ENCODE measurements at regions not wholly inside any gene's neighbourhood (a gene's known extent, or its start where the extent isn't known, plus 50 kb on each side); places are given as distances from the start of the nearest gene placed in this dataset.

- H3K27ac ChIP-seq = no peak overlapping the region
- DNase-seq = no peak
- intact Hi-C loops (cut with DNase I) = no loop called here
- 18 to 55% methylated on average over 1 of the region's 1 CpG for WGBS, 2 donors
- no peak overlapping the region for H3K4me3 ChIP-seq
- no peaks in the 10 kb centered on the region for H3K4me1 ChIP-seq
- no peaks in the 10 kb centered on the region for H3K9me3 ChIP-seq
- TF ChIP-seq, protein P1, sequence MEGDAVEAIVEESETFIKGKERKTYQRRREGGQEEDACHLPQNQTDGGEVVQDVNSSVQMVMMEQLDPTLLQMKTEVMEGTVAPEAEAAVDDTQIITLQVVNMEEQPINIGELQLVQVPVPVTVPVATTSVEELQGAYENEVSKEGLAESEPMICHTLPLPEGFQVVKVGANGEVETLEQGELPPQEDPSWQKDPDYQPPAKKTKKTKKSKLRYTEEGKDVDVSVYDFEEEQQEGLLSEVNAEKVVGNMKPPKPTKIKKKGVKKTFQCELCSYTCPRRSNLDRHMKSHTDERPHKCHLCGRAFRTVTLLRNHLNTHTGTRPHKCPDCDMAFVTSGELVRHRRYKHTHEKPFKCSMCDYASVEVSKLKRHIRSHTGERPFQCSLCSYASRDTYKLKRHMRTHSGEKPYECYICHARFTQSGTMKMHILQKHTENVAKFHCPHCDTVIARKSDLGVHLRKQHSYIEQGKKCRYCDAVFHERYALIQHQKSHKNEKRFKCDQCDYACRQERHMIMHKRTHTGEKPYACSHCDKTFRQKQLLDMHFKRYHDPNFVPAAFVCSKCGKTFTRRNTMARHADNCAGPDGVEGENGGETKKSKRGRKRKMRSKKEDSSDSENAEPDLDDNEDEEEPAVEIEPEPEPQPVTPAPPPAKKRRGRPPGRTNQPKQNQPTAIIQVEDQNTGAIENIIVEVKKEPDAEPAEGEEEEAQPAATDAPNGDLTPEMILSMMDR (IDR thresholded peaks at IDR 0.05) = no peak
- TF ChIP-seq POLR2A (IDR thresholded peaks at IDR 0.05) = no peak
- no peaks in the 10 kb centered on the region for H3K36me3 ChIP-seq
- no peaks in the 10 kb centered on the region for H3K27me3 ChIP-seq
Observed at GRCh38 chr9:99680191-99680590, 141.5 kb upstream of the NR4A3 start.

- H3K27me3 ChIP-seq = no peaks in the 10 kb centered on the region
- no peaks in the 10 kb centered on the region for H3K36me3 ChIP-seq
- TF ChIP-seq, protein P1 (IDR thresholded peaks at IDR 0.05) = no peak
- TF ChIP-seq POLR2A (IDR thresholded peaks at IDR 0.05) = no peak
- no peak overlapping the region for H3K4me3 ChIP-seq
- no peaks in the 10 kb centered on the region for H3K4me1 ChIP-seq
- no peaks in the 10 kb centered on the region for H3K9me3 ChIP-seq
- intact Hi-C loops (cut with DNase I) = no loop called here
- no peak for DNase-seq
- H3K27ac ChIP-seq = no peak overlapping the region
Observed at GRCh38 chr9:99681113-99681512, 140.6 kb upstream of the NR4A3 start.

GRCh38 chr9:99682378-99682777 is 139.3 kb upstream of the NR4A3 start:
- Histone ChIP-seq H3K4me1 (no peaks in the 10 kb centered on the region), H3K36me3 (no peaks in the 10 kb centered on the region), H3K27ac (no peak overlapping the region), H3K9me3 (no peaks in the 10 kb centered on the region), H3K27me3 (no peaks in the 10 kb centered on the region), H3K4me3 (no peak overlapping the region)
- no peak for DNase-seq
- TF ChIP-seq, protein P1 (IDR thresholded peaks at IDR 0.05) = no peak
- no peak for TF ChIP-seq POLR2A (IDR thresholded peaks at IDR 0.05)
- intact Hi-C loops (cut with DNase I) = no loop called here
- WGBS, 2 donors = 94 to 100% methylated on average over 1 of the region's 1 CpG

DNA sequence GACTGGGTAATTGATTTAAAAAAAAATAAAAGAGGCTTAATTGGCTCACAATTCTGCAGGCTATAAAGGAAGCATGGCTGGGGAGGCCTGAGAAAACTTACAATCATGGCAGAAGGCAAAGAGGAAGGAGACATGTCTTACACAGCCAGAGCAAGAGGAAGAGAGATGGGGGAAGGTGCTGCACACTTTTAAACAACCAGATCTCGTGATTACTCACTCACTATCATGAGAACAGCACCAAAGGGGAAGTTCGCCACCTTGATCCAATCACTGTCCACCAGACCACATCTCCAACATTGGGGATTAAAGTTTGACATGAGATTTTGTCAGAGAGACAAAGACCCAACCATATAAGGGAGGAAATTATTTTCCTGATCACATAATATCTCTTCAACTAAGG is 138.8 kb upstream of the NR4A3 start:
- H3K9me3 ChIP-seq = no peaks in the 10 kb centered on the region
- intact Hi-C loops (cut with DNase I) = no loop called here

DNA sequence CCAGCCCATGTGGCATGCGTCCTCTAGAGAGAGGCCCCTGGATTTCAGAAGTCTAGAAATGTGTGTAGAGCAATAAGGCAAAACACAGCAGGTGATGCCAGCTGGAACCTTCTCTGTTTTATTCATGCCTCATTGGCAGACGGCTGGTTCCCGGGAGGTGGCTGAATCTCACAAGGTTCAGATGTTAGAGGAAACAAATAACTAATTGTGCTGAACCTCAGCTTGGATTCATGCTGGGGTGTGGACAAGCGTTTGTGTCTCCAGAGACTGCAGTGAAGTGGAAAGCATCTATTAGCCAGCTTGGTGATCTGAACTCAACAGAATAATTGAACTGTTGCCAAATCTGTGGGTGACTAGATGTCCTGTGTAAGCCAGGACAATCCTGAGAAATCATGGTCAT is 131.1 kb upstream of the NR4A3 start:
- Histone ChIP-seq H3K4me1 (no peaks in the 10 kb centered on the region), H3K36me3 (no peaks in the 10 kb centered on the region), H3K4me3 (no peak overlapping the region), H3K27ac (no peak overlapping the region), H3K9me3 (no peaks in the 10 kb centered on the region), H3K27me3 (no peaks in the 10 kb centered on the region)
- WGBS, 2 donors = 27 to 38% methylated on average over 4 of the region's 4 CpGs
- no peak for TF ChIP-seq POLR2A (IDR thresholded peaks at IDR 0.05)
- TF ChIP-seq, protein P1 (IDR thresholded peaks at IDR 0.05) = no peak
- no peak for DNase-seq
- intact Hi-C loops (cut with DNase I) = no loop called here

More for the DNA sequence above, 138.8 kb upstream of the NR4A3 start:
- DNase-seq = no peak
- Histone ChIP-seq H3K4me3 (no peak overlapping the region), H3K27ac (no peak overlapping the region), H3K4me1 (no peaks in the 10 kb centered on the region), H3K36me3 (no peaks in the 10 kb centered on the region), H3K27me3 (no peaks in the 10 kb centered on the region)
- no peak for TF ChIP-seq POLR2A (IDR thresholded peaks at IDR 0.05)
- TF ChIP-seq, protein P1 (IDR thresholded peaks at IDR 0.05) = no peak
- 55 to 56% methylated on average over 2 of the region's 2 CpGs for WGBS, 2 donors
